ENCODE measurements at regions not wholly inside any gene's neighbourhood (a gene's known extent, or its start where the extent isn't known, plus 50 kb on each side); places are given as distances from the start of the nearest gene placed in this dataset.

GRCh38 chrX:78387364-78387763, 60.0 kb upstream of the CYSLTR1 start (continued):
- TF ChIP-seq NFATC4 (CRISPR knock-in tag; IDR thresholded peaks at IDR 0.05) (no peak), ZNF232 (CRISPR knock-in tag; IDR thresholded peaks at IDR 0.05) (no peak), HMGA2 (CRISPR knock-in tag; IDR thresholded peaks at IDR 0.05) (no peak), ZBTB43 (CRISPR knock-in tag; IDR thresholded peaks at IDR 0.05) (no peak), ZNF281 (CRISPR knock-in tag; IDR thresholded peaks at IDR 0.05) (no peak), IRF1 (CRISPR knock-in tag; IDR thresholded peaks at IDR 0.05) (no peak), PREB (CRISPR knock-in tag; IDR thresholded peaks at IDR 0.05; ENCODE audit: borderline replicate concordance) (no peak), TCF7 (CRISPR knock-in tag; IDR thresholded peaks at IDR 0.05; ENCODE audit: low read depth) (no peak)

GRCh38 chrX:78384486-78384885, 57.1 kb upstream of the CYSLTR1 start:
- DNase-seq (ENCODE audit: low spot score) (no peak), ATAC-seq (no peak)
- POLR2A ChIA-PET, result no interaction called here
- H3K9me3 Mint-ChIP-seq, result peaks cover 44% of the 10 kb centered on the region
- peaks cover 17% of the 10 kb centered on the region for H3K36me3 Mint-ChIP-seq
- H3K4me3 Mint-ChIP-seq, result no peak overlapping the region
- no peaks in the 10 kb centered on the region; the same call in 1 of the 2 replicates for H3K27me3 Mint-ChIP-seq (ENCODE audit: low read depth)
- H3K27ac Mint-ChIP-seq, result no peak overlapping the region
- TF ChIP-seq ATF2 (CRISPR knock-in tag; IDR thresholded peaks at IDR 0.05; ENCODE audit: borderline replicate concordance, low read depth) (no peak), GRHL2 (CRISPR knock-in tag; IDR thresholded peaks at IDR 0.05; ENCODE audit: insufficient replicate concordance, severe bottlenecking) (no peak), SMAD4 (CRISPR knock-in tag; IDR thresholded peaks at IDR 0.05) (no peak), CBFB (CRISPR knock-in tag; IDR thresholded peaks at IDR 0.05; ENCODE audit: low read depth) (no peak), TEAD4 (CRISPR knock-in tag; IDR thresholded peaks at IDR 0.05) (no peak)
- CTCF ChIA-PET, result no interaction called here
- H3K4me1 Mint-ChIP-seq, result no peaks in the 10 kb centered on the region

- no peak for ATAC-seq
- no peak overlapping the region for H3K27ac Mint-ChIP-seq
- H3K4me1 Mint-ChIP-seq, result no peaks in the 10 kb centered on the region
- H3K36me3 Mint-ChIP-seq, result peaks cover 9% of the 10 kb centered on the region
- CTCF ChIA-PET, result no interaction called here
- H3K9me3 Mint-ChIP-seq, result peaks cover 38% of the 10 kb centered on the region
- DNase-seq (ENCODE audit: low spot score), result no peak
- no peaks in the 10 kb centered on the region; the same call in 1 of the 2 replicates for H3K27me3 Mint-ChIP-seq (ENCODE audit: low read depth)
- POLR2A ChIA-PET, result no interaction called here
- H3K4me3 Mint-ChIP-seq, result no peak overlapping the region
- no peak for TF ChIP-seq ZNF281 (CRISPR knock-in tag; IDR thresholded peaks at IDR 0.05)
- TF ChIP-seq JUN (CRISPR knock-in tag; IDR thresholded peaks at IDR 0.05), result no peak
Measured at GRCh38 chrX:78383594-78383993, 56.2 kb upstream of the CYSLTR1 start.
